CD4-positive, alpha-beta T cell (primary cell): ENCODE measurements at regions not wholly inside any gene's neighbourhood (a gene's known extent, or its start where the extent isn't known, plus 50 kb on each side); places are given as distances from the start of the nearest gene placed in this dataset.

Source experiments
- ATAC-seq: fragments of 200-7000 bp; cut with Tn5 transposase; one replicate; pipeline ENCODE4 v1.10.0; 2022; ENCODE audit warnings: mild to moderate bottlenecking; ENCODE audit not compliant: poor library complexity
- CTCF ChIA-PET: fragments of 350-600 bp; sonication (Branson Sonifier 250); formaldehyde crosslinking; loops from one replicate; lab custom pipeline; 2021; ENCODE audit warnings: antibody characterized with exemption, inconsistent platforms; lab: Charles Lee
- POLR2A ChIA-PET: fragments of 350-600 bp; sonication (Branson Sonifier 250); formaldehyde crosslinking; loops from one replicate; lab custom pipeline; 2021; ENCODE audit warnings: antibody characterized with exemption, inconsistent platforms; lab: Charles Lee
- DNase-seq, 14 experiments: peaks; one replicate each; pipeline ENCODE4 v3.0.0-alpha.2; 2013 to 2020; ENCODE audit warnings: mixed read lengths in 2 of 14
- H3K27ac ChIP-seq, 2 donors: one replicate each; pipeline versions ENCODE4 v1.5.1 to v1.7.0; 2013; ENCODE audit warnings: low read length in 2 of 2, low read depth in 1 of 2, mild to moderate bottlenecking in 1 of 2
- H3K27me3 ChIP-seq, 2 experiments: 1 replicate in 1 of 2; 2 replicates in 1 of 2; pipeline versions ENCODE4 v1.6.1 to v1.7.0; 2013; ENCODE audit warnings: low read length in 2 of 2, control low read depth in 1 of 2, mild to moderate bottlenecking in 1 of 2, moderate library complexity in 1 of 2; ENCODE audit not compliant: insufficient read depth in 2 of 2, control insufficient read depth in 1 of 2
- H3K36me3 ChIP-seq: one replicate; pipeline ENCODE4 v1.6.1; 2013; ENCODE audit warnings: low read length, control low read depth; ENCODE audit not compliant: insufficient read depth
- H3K4me1 ChIP-seq: one replicate; pipeline ENCODE4 v1.6.1; 2013; ENCODE audit warnings: low read length, control low read depth; ENCODE audit not compliant: insufficient read depth
- H3K4me3 ChIP-seq: one replicate; pipeline ENCODE4 v1.5.1; 2013; ENCODE audit warnings: mild to moderate bottlenecking, low read length, moderate library complexity
- H3K9me3 ChIP-seq, 2 experiments: 1 replicate in 1 of 2; 2 replicates in 1 of 2; pipeline versions ENCODE4 v1.6.1 to v1.7.0; 2013; ENCODE audit warnings: low read length in 2 of 2, mild to moderate bottlenecking in 2 of 2, control low read depth in 1 of 2, moderate library complexity in 1 of 2; ENCODE audit not compliant: control insufficient read depth in 1 of 2, insufficient read depth in 1 of 2
- H3K27ac Mint-ChIP-seq: one replicate; pipeline ENCODE4 v1.8.0; 2020; ENCODE audit warnings: mixed read lengths
- H3K27me3 Mint-ChIP-seq: one replicate; pipeline ENCODE4 v1.8.0; 2021; ENCODE audit warnings: mixed read lengths
- H3K36me3 Mint-ChIP-seq: one replicate; pipeline ENCODE4 v1.8.0; 2021; ENCODE audit warnings: low read depth, mixed read lengths
- H3K4me1 Mint-ChIP-seq: one replicate; pipeline ENCODE4 v1.8.0; 2021; ENCODE audit warnings: low read depth, mixed read lengths
- H3K4me3 Mint-ChIP-seq: one replicate; pipeline ENCODE4 v1.8.0; 2020; ENCODE audit warnings: mild to moderate bottlenecking, mixed read lengths
- H3K9me3 Mint-ChIP-seq: one replicate; pipeline ENCODE4 v1.8.0; 2020; ENCODE audit warnings: mixed read lengths
- intact Hi-C, 2 experiments: fragments of 100-400 bp; cut with DNase I in 1 of 2; cut with micrococcal nuclease in 1 of 2; formaldehyde crosslinking; loops; one replicate each; pipeline versions ENCODE4 v1.15.1 to v1.9.0; 2023 to 2025; cut with DNase I, micrococcal nuclease
- TF ChIP-seq, protein P1 (sequence below): fragments of 200-600 bp; IDR thresholded peaks from one replicate; pipeline ENCODE4 v1.8.0; 2022; ENCODE audit warnings: antibody characterized with exemption, mild to moderate bottlenecking

DNA sequence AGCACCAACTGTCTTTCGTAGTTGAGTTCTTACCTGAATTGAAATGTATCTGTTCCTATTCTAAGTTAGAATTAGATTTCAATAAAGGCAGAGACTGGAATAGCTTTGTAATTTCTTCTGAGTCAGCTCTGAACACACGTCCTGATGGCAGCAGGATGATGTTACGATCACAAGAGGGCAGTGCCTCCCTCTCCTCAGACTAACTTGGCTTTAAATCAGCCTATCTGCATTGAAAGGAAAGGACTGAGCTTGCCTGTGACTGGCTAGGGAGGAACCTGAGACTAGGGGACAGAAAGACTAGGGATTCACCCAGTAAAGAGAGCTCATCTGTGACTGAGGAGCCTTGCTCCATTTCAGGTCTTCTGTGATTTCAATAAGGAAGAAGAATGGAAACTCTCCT lies 323.7 kb upstream of the OR4E1 start:
- Histone ChIP-seq H3K9me3 (no peaks in the 10 kb centered on the region), H3K27ac (no peak overlapping the region), H3K4me1 (peaks cover under 1% of the 10 kb centered on the region), H3K4me3 (peak overlapping the region; percentile 56), H3K36me3 (no peaks in the 10 kb centered on the region), H3K27me3 (no peaks in the 10 kb centered on the region)
- Mint-ChIP-seq H3K9me3 (no peaks in the 10 kb centered on the region), H3K27me3 (no peaks in the 10 kb centered on the region), H3K36me3 (peaks cover 5% of the 10 kb centered on the region), H3K27ac (peak overlapping the region; percentile 88), H3K4me3 (peak overlapping the region; percentile 95), H3K4me1 (peaks cover 27% of the 10 kb centered on the region)
- intact Hi-C loops = loop anchor here (5.0 to 10.0 kb wide), 4 partner anchors 498 to 560 kb away; no protein-coding TSS in a partner anchor
- ChIA-PET CTCF (interaction anchor here (0.7 to 3.1 kb wide), 15 partner anchors 9 to 573 kb away, joined by 3 to 16 read pairs (median 3); no protein-coding TSS in a partner anchor), POLR2A (interaction anchor here (0.8 to 3.9 kb wide), 14 partner anchors 10 to 573 kb away, joined by 3 to 23 read pairs (median 5); no protein-coding TSS in a partner anchor)
- DNase-seq (peak in 7 of 14 experiments; percentile 16 to 77 (median 47)), ATAC-seq (peak; percentile 90)
- TF ChIP-seq, protein P1, sequence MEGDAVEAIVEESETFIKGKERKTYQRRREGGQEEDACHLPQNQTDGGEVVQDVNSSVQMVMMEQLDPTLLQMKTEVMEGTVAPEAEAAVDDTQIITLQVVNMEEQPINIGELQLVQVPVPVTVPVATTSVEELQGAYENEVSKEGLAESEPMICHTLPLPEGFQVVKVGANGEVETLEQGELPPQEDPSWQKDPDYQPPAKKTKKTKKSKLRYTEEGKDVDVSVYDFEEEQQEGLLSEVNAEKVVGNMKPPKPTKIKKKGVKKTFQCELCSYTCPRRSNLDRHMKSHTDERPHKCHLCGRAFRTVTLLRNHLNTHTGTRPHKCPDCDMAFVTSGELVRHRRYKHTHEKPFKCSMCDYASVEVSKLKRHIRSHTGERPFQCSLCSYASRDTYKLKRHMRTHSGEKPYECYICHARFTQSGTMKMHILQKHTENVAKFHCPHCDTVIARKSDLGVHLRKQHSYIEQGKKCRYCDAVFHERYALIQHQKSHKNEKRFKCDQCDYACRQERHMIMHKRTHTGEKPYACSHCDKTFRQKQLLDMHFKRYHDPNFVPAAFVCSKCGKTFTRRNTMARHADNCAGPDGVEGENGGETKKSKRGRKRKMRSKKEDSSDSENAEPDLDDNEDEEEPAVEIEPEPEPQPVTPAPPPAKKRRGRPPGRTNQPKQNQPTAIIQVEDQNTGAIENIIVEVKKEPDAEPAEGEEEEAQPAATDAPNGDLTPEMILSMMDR = no peak

GRCh38 chr14:21995332-21995731 lies 321.7 kb upstream of the OR4E1 start:
- ChIA-PET CTCF (interaction anchor here (3.1 kb wide), 1 partner anchor 561 kb away, joined by 16 read pairs; no protein-coding TSS in a partner anchor), POLR2A (interaction anchor here (1.1 kb wide), 1 partner anchor 17 kb away, joined by 4 read pairs; no protein-coding TSS in a partner anchor)
- Mint-ChIP-seq H3K9me3 (no peaks in the 10 kb centered on the region), H3K4me1 (peaks cover 24% of the 10 kb centered on the region), H3K36me3 (peaks cover 5% of the 10 kb centered on the region), H3K27ac (peak overlapping the region; percentile 88), H3K4me3 (no peak overlapping the region), H3K27me3 (no peaks in the 10 kb centered on the region)
- H3K4me1 ChIP-seq = peaks cover 6% of the 10 kb centered on the region
- H3K27ac ChIP-seq = no peak overlapping the region
- no peaks in the 10 kb centered on the region for H3K27me3 ChIP-seq
- H3K4me3 ChIP-seq = no peak overlapping the region
- no peak for DNase-seq
- no peaks in the 10 kb centered on the region for H3K36me3 ChIP-seq
- TF ChIP-seq, protein P1 = no peak
- no peaks in the 10 kb centered on the region for H3K9me3 ChIP-seq
- no peak for ATAC-seq
- intact Hi-C loops = loop anchor here (5.0 to 10.0 kb wide), 4 partner anchors 499 to 562 kb away; no protein-coding TSS in a partner anchor

DNA sequence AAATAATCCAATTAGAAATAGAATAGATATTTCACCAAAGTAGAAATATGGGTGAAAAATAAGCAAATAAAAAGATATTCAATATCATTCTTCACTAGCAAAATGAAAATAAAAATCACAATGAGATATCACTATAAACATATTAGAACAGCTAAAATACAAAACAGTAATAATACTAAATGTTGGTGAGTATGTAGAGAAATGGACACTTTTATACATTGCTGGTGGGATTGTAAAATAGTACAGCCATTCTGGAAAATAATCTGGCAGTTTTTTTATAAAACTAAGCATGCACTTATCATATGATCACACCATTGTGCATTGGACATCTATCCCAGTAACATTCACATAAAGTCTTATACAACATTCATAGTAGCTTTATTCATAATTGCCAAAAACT lies 320.2 kb upstream of the OR4E1 start:
- POLR2A ChIA-PET = interaction anchor here (0.8 to 2.2 kb wide), 5 partner anchors 9 to 572 kb away, joined by 3 to 10 read pairs (median 3); no protein-coding TSS in a partner anchor
- no peaks in the 10 kb centered on the region for H3K9me3 Mint-ChIP-seq

More for the DNA sequence above, 320.2 kb upstream of the OR4E1 start:
- Mint-ChIP-seq H3K36me3 (peaks cover 5% of the 10 kb centered on the region), H3K27ac (peak overlapping the region; percentile 57), H3K27me3 (no peaks in the 10 kb centered on the region), H3K4me1 (peaks cover 29% of the 10 kb centered on the region), H3K4me3 (no peak overlapping the region)
- DNase-seq = no peak
- Histone ChIP-seq H3K9me3 (no peaks in the 10 kb centered on the region), H3K4me1 (peaks cover 6% of the 10 kb centered on the region), H3K27me3 (no peaks in the 10 kb centered on the region), H3K27ac (no peak overlapping the region), H3K4me3 (no peak overlapping the region), H3K36me3 (no peaks in the 10 kb centered on the region)
- TF ChIP-seq, protein P1 = no peak
- no peak for ATAC-seq
- intact Hi-C loops = loop anchor here (10.0 kb wide), 3 partner anchors 501 to 561 kb away; no protein-coding TSS in a partner anchor
- CTCF ChIA-PET = interaction anchor here (0.8 to 2.0 kb wide), 2 partner anchors 15 to 576 kb away, joined by 3 to 4 read pairs; no protein-coding TSS in a partner anchor
